ENCODE measurements at regions not wholly inside any gene's neighbourhood (a gene's known extent, or its start where the extent isn't known, plus 50 kb on each side); places are given as distances from the start of the nearest gene placed in this dataset.
A peak's percentile ranks its signal among the peaks of the same experiment; 100 is the strongest.

DNA sequence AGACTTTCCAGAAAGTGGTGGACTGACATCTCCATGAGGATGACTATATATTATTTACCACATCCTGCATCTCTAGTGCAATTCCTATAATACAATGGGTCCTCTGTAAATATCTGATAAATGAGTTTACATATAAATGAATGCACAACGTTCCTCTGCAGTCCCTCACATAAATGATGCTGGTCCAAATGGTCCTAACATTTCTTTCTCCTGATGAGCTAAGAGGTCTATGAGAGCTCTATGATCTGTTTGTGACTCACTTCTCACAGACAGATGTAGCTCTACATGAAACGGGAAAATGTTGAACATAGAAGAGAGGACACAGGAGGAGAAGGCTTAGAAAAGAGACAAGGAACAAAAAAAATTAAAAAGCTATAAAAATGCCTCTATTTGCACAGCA lies 201.2 kb upstream of the PIK3C3 start:
- no peak for DNase-seq (ENCODE audit: low spot score)

DNA sequence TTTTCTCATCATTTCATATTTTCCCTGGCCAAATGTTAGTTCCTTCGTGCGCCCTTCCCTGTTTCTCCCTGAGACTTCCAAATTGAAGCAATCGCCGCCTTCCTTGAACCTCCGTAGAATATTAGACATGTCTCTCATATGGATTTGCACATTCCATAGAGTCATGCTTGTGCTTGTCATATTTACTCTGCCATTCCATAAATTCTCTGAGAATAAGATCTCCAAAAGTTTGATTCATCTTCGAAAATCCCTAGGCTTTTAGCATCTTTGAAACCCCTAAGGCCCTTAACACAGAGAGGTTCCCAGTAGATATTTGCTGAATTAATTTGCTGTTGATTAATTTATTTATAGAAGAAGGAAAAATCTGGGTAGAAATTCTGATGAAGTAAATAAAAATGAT lies 202.2 kb upstream of the PIK3C3 start:
- DNase-seq (ENCODE audit: low spot score) = no peak

GRCh38 chr18:41751652-41752051 lies 203.4 kb upstream of the PIK3C3 start:
- DNase-seq (ENCODE audit: low spot score) = no peak

DNA sequence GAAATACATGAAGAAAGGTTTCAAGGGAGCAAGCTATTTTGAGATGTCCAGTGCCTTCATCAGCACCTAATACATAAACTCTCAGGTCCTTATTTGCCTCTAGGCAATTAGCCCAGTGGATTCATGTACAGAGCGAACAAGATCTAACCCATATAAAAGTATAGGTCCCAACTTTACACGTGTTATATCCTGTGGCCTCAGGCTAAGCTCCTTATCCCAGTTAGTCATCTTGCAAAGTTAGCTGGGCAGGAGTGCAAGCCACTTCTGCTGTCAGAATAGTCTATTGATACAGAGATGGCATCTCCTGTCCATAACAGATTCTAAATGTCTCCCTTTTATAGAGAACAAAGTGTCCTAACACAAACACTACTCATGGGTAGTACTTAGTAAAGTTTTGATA lies 203.9 kb upstream of the PIK3C3 start:
- no peak for DNase-seq (ENCODE audit: low spot score)

GRCh38 chr18:41747723-41748242 lies 207.3 kb upstream of the PIK3C3 start:
- DNase-seq (ENCODE audit: low spot score) = no peak

DNA sequence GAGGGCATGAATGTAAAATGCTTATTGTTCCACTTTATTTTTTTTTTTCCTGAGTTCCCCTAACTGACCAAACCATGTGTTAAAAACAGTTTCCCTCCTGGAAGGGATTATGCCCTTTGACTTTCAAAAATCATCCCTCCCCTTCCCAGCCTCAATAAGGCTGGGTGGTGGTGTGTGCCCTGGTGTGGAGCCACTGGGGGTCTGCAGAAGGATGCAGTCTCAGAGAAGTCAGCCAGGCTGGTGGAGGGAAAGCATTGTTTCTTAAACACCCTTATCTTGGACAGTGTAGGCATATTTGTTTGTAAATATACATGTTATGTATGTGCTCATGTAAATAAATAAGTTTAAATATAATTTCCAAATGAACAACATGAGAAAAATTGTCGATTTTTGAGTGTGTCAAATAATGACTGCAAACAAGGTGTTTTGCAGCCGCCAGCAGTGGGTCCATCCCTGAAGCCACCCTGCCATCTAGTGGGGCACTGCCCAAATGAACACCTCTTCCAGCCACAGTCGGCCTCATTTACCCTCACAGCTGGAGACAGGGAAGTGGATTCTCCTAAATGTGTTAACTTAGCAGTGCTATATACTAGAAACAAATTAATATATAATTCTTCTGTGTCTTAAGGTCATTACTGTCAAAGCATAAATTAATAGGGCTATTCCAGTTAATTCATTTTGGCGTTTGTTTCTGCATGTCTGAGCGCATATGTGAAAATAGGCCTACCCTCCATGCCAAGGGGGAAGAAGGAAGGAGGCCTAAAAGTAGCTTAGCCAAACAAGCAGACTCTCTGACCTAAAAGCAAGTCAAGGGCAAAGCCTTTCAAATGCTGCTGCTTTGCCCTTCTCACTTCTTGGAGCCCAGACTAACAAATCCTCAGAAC lies 209.6 kb upstream of the PIK3C3 start:
- DNase-seq (ENCODE audit: low spot score) = peak; percentile 54

DNA sequence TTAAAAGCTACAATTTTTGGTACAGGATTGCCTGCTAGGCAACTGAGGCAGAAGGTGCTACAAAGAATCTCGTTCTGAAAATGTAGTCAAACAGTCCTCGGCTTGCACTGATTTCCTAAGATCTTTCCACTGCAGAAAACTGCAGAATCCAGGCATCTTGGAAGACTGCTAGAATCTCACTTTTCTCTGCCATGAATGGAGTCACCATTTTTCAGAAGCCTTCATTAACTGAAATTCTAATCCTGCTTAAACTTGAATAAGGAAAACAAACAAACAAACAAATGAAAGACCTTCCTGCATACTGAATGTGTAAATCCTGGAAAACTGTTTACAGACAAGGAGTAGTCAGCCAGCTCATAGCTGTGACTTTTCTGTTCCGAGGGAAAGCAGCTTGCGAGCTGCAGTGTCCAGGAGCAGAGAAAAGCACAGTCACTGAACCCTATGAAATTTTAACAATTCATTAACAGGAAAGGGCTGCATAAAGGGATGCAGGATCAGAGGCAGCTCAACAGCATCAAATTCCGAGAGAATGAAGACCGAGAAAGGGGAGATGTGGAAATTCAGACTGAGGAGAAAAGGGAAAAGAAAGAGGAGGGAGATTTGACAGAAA lies 210.5 kb upstream of the PIK3C3 start:
- no peak for DNase-seq (ENCODE audit: low spot score)

DNA sequence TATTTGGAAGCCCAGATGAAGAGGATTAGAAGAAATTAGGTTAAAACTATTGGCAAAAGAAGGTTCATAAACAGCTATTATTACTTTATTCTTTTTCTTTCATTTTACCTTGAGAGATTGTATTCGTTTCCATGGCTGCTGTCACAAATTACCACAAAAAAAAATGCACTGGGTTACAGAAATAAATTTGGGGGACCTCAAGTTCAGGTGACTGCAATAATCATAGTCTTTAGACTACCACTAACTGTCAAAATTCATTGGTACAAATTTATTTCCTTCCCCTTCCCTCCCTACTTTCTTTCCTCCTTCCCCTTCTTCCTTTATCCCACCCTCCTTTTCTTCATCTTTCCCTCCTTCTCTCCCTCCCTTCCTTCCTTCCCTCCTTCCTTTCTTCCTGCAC lies 217.8 kb upstream of the PIK3C3 start:
- DNase-seq (ENCODE audit: low spot score) = no peak

DNA sequence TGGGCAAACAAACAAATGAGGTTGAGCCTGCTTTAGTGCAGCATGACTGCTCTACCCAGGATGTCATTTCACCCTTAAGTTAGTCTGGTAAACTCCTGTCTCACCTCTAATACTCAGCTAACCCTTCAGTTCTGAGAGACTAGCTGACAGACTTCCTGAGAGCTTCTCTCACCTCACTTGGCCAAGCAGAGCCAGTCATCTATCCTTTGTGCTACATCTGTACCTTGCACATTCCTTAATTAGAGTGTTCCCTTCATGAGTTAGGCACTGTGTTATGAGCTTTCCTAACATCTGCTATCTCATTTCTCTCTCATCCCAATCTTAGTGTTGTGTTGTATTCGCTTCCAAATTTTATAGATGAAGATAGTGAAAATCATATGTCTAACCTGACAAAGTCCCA lies 220.1 kb upstream of the PIK3C3 start:
- DNase-seq (ENCODE audit: low spot score) = no peak

DNA sequence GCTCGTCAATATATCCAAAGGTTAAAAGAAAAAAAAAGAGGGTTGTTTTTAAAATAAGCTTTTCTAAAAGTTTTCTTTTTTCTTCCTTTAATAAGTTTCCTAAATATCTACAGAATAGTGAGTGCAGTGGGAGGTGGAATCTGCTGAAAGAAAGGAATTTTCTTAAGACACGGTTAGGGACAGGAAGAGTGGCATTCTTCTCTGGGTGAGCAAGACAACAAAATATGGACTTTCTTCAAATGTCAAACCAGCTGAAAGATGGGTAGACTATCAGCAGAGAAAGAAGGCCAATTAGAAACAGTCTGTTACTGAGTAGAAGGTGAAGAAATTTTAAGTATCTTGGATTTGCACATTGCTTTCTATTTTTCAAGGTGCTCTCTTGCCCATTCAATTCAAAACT lies 222.7 kb upstream of the PIK3C3 start:
- no peak for DNase-seq (ENCODE audit: low spot score)

DNA sequence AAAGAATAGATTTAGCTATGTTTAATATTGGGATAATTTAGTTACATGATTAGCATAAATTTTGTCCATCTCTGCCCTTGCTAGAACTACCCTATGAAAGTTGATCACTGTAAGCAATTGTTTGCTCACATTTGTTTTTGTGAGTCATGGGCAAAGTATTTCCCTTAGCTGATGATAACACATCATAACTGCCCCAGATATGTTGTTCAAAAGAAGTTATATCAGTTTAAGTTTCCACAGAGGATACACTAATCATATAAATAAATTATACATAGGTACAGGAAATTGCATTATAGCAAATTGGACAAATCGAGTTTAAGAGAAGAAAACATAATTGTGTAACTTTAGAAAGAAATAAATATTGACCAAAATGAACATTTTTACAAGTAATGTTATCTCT lies 223.2 kb upstream of the PIK3C3 start:
- no peak for DNase-seq (ENCODE audit: low spot score)

GRCh38 chr18:41724195-41724594 lies 230.8 kb upstream of the PIK3C3 start:
- DNase-seq (ENCODE audit: low spot score) = no peak

- DNase-seq (ENCODE audit: low spot score) = no peak
These were observed 233.8 kb upstream of the PIK3C3 start for GRCh38 chr18:41721103-41721790.

GRCh38 chr18:41720226-41720625 lies 234.8 kb upstream of the PIK3C3 start:
- no peak for DNase-seq (ENCODE audit: low spot score)

DNA sequence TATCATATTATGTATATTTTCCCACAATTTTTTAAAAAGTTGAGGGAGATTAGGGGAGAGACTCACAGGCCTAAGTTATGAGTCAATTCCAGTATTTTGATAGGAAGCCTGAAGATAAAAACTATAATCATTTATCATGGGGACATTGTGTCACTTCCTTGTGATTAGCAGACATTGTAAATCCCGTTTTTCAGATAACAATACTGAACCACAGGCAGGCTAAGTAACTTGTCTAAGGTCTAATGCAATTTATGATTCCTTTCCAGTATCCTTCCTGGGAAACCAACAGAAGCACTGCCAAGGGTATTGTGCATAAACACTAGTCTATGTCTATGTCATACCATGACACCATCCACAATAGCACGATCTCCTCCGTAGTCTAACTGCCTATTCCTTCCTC lies 235.2 kb upstream of the PIK3C3 start:
- DNase-seq (ENCODE audit: low spot score) = no peak

- no peak for DNase-seq (ENCODE audit: low spot score)
These were observed 240.2 kb upstream of the PIK3C3 start for GRCh38 chr18:41714872-41715271.

DNA sequence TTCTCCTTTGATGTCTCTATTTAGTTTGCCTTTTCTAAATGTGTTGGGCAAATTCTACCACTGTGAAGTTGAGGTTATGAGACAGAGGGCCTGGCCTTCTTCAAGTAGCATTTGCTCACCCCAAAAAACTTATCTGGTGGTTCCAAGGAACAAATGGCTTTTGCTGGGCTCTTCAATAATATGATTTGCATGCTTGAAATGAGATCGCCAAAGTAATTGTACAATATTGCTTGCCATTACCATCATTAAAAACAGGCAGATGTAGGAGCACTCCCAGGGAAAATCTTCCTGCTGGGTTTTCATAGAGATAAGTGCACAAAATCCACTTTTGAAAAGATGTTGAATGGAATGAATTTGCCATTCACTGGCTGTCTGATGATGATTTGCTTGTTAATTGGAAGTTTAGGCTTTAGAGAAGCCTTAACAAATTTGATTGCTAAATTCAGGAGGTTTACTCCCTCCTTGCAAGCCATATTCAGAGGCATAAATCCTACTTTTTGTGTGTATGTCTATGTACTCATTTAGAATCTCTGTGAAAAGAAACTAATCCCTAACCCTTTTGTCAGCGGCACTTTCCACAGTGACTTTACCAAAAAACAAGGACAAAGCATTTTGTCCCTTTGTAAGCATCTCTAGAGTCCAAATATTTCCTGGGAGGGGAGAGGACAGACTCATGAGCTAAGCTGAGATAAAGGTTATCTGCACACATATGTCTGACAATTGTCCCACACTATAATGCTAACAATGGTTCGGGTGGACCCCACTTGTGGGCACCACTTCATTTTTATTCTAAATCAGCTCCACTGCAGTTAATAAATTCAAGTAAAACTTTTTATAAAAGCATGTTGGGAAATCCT lies 240.8 kb upstream of the PIK3C3 start:
- DNase-seq (ENCODE audit: low spot score) = no peak

DNA sequence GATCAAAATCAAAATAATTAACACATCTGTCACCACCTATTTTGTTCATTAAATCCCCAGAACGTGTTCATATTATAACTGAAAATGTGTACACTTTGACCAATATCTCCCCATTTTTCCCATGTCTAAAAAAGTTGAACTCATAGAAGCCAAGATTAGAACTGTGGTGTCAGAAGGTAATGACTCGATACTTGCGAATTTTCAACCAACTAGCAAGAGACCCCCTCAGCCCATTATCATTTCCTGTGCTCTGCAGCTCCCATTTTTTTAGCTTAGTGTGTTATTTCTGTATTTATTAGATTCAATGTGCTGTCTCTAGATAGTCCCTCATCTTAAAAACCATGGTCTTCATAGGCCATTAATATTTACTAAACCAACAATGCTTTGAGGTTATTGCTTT lies 248.7 kb upstream of the PIK3C3 start:
- DNase-seq (ENCODE audit: low spot score) = no peak

DNA sequence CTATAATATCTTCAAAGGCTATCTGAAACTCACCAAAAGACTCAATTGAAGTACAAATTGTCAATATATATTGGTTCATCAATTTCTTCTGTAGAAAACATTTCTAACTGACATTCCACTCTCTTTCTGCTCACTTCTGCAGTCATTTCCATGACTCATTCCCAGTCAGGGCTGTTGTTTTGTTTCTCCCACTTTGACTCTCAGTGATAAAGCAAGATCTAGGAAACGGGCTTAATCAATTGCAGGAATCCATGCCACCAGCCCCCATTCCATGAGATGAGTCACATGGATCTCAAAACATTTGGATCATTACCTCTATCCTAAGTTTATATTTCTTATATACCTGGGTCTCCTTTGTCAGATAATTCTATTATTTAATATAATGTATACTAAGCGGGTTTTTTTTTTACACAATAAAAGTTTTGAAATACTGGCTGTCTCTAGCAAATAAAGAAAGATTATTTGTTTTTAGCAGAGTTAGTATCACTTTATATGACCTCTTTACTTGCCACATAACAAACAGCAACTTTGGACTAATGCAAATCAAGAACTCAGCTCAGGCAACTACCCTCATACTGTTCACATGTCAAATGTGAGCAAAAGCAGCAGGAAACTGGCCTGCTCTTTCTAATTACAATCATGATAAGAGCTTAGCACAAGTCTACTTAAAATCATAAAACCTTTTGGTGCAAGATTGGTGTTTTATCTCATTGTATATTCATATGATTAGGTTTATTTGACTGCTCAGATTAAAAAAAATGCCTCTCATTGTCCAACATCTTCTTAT lies 251.1 kb upstream of the PIK3C3 start:
- DNase-seq (ENCODE audit: low spot score) = no peak

- no peak for DNase-seq (ENCODE audit: low spot score)
These were observed 254.6 kb upstream of the PIK3C3 start for GRCh38 chr18:41700416-41700815.

DNA sequence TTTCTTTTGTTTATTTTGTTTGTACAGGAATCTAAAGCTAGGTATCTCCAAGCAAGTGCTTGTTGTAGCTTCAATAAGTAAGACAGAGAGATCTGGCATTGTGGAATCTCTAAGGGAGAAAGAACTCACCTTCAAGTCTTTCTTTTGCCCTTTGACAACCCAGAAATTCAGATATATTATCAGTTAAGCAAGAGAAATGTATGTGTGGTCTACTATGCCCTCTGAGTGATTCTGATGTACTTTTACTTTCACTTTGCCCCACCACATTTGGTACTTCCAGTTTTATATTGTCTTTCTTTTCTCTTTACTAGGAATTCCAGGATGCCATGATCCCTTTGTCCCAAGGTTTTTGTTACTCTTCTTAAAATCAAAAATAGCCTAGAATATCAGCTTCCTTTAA lies 259.6 kb upstream of the PIK3C3 start:
- DNase-seq (ENCODE audit: low spot score) = no peak
